CD4-positive, alpha-beta T cell (primary cell): ENCODE measurements at regions not wholly inside any gene's neighbourhood (a gene's known extent, or its start where the extent isn't known, plus 50 kb on each side); places are given as distances from the start of the nearest gene placed in this dataset.

Experiments used
- ATAC-seq: fragments of 200-7000 bp; cut with Tn5 transposase; one replicate; pipeline ENCODE4 v1.10.0; 2022; ENCODE audit warnings: mild to moderate bottlenecking; ENCODE audit not compliant: poor library complexity
- CTCF ChIA-PET: fragments of 350-600 bp; sonication (Branson Sonifier 250); formaldehyde crosslinking; loops from one replicate; lab custom pipeline; 2021; ENCODE audit warnings: antibody characterized with exemption, inconsistent platforms; lab: Charles Lee
- POLR2A ChIA-PET: fragments of 350-600 bp; sonication (Branson Sonifier 250); formaldehyde crosslinking; loops from one replicate; lab custom pipeline; 2021; ENCODE audit warnings: antibody characterized with exemption, inconsistent platforms; lab: Charles Lee
- DNase-seq, 14 experiments: peaks; one replicate each; pipeline ENCODE4 v3.0.0-alpha.2; 2013 to 2020; ENCODE audit warnings: mixed read lengths in 2 of 14
- H3K27ac ChIP-seq, 2 donors: one replicate each; pipeline versions ENCODE4 v1.5.1 to v1.7.0; 2013; ENCODE audit warnings: low read length in 2 of 2, low read depth in 1 of 2, mild to moderate bottlenecking in 1 of 2
- H3K27me3 ChIP-seq, 2 experiments: 1 replicate in 1 of 2; 2 replicates in 1 of 2; pipeline versions ENCODE4 v1.6.1 to v1.7.0; 2013; ENCODE audit warnings: low read length in 2 of 2, control low read depth in 1 of 2, mild to moderate bottlenecking in 1 of 2, moderate library complexity in 1 of 2; ENCODE audit not compliant: insufficient read depth in 2 of 2, control insufficient read depth in 1 of 2
- H3K36me3 ChIP-seq: one replicate; pipeline ENCODE4 v1.6.1; 2013; ENCODE audit warnings: low read length, control low read depth; ENCODE audit not compliant: insufficient read depth
- H3K4me1 ChIP-seq: one replicate; pipeline ENCODE4 v1.6.1; 2013; ENCODE audit warnings: low read length, control low read depth; ENCODE audit not compliant: insufficient read depth
- H3K4me3 ChIP-seq: one replicate; pipeline ENCODE4 v1.5.1; 2013; ENCODE audit warnings: mild to moderate bottlenecking, low read length, moderate library complexity
- H3K9me3 ChIP-seq, 2 experiments: 1 replicate in 1 of 2; 2 replicates in 1 of 2; pipeline versions ENCODE4 v1.6.1 to v1.7.0; 2013; ENCODE audit warnings: low read length in 2 of 2, mild to moderate bottlenecking in 2 of 2, control low read depth in 1 of 2, moderate library complexity in 1 of 2; ENCODE audit not compliant: control insufficient read depth in 1 of 2, insufficient read depth in 1 of 2
- H3K27ac Mint-ChIP-seq: one replicate; pipeline ENCODE4 v1.8.0; 2020; ENCODE audit warnings: mixed read lengths
- H3K27me3 Mint-ChIP-seq: one replicate; pipeline ENCODE4 v1.8.0; 2021; ENCODE audit warnings: mixed read lengths
- H3K36me3 Mint-ChIP-seq: one replicate; pipeline ENCODE4 v1.8.0; 2021; ENCODE audit warnings: low read depth, mixed read lengths
- H3K4me1 Mint-ChIP-seq: one replicate; pipeline ENCODE4 v1.8.0; 2021; ENCODE audit warnings: low read depth, mixed read lengths
- H3K4me3 Mint-ChIP-seq: one replicate; pipeline ENCODE4 v1.8.0; 2020; ENCODE audit warnings: mild to moderate bottlenecking, mixed read lengths
- H3K9me3 Mint-ChIP-seq: one replicate; pipeline ENCODE4 v1.8.0; 2020; ENCODE audit warnings: mixed read lengths
- CTCF ChIP-seq: fragments of 200-600 bp; IDR thresholded peaks from one replicate; pipeline ENCODE4 v1.8.0; 2022; ENCODE audit warnings: antibody characterized with exemption, mild to moderate bottlenecking
- intact Hi-C, 2 experiments: fragments of 100-400 bp; cut with DNase I in 1 of 2; cut with micrococcal nuclease in 1 of 2; formaldehyde crosslinking; loops; one replicate each; pipeline versions ENCODE4 v1.15.1 to v1.9.0; 2023 to 2025; cut with DNase I, micrococcal nuclease

GRCh38 chr15:57785039-57785438, 78.5 kb downstream of the POLR2M start:
- Mint-ChIP-seq H3K4me3 (no peak overlapping the region), H3K4me1 (peaks cover 4% of the 10 kb centered on the region), H3K9me3 (no peaks in the 10 kb centered on the region), H3K36me3 (no peaks in the 10 kb centered on the region), H3K27ac (no peak overlapping the region), H3K27me3 (peaks cover 15% of the 10 kb centered on the region)
- no peaks in the 10 kb centered on the region for H3K9me3 ChIP-seq
- intact Hi-C loops = no loop called here
- ATAC-seq (no peak), DNase-seq (no peak)
- no peak overlapping the region for H3K4me3 ChIP-seq
- H3K27me3 ChIP-seq = peaks cover 4 to 9% of the 10 kb centered on the region in 2 experiments
- H3K27ac ChIP-seq = no peak overlapping the region
- CTCF ChIA-PET = no interaction called here
- no peak for TF ChIP-seq CTCF
- POLR2A ChIA-PET = no interaction called here
- H3K36me3 ChIP-seq = no peaks in the 10 kb centered on the region
- no peaks in the 10 kb centered on the region for H3K4me1 ChIP-seq

DNA sequence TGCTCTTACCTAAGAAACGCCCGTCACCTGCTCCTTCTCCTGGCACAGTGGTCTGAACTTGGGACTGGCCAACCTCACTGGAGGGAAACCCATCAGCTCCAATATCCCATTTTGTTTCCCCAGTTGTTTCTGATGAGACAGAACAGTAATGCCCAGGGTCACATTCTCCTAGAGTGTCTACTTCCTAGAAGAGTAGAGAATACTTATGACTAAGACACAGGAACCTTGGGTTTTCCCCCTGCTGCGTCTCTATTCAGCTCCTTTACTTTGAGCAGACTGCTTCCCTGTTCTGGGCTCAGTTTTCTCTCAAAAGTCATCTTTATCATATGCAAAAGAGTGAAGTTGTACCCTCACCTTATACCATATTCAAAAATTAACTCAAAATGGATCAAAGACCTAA, 79.4 kb downstream of the POLR2M start:
- Mint-ChIP-seq H3K4me3 (no peak overlapping the region), H3K4me1 (no peaks in the 10 kb centered on the region), H3K9me3 (no peaks in the 10 kb centered on the region), H3K36me3 (no peaks in the 10 kb centered on the region), H3K27me3 (peaks cover 15% of the 10 kb centered on the region), H3K27ac (no peak overlapping the region)
- Histone ChIP-seq H3K4me3 (no peak overlapping the region), H3K36me3 (no peaks in the 10 kb centered on the region), H3K9me3 (no peaks in the 10 kb centered on the region), H3K27ac (no peak overlapping the region), H3K4me1 (no peaks in the 10 kb centered on the region), H3K27me3 (peaks cover 4 to 9% of the 10 kb centered on the region in 2 experiments)
- ChIA-PET CTCF (no interaction called here), POLR2A (no interaction called here)
- DNase-seq (no peak), ATAC-seq (no peak)
- intact Hi-C loops = no loop called here
- TF ChIP-seq CTCF = no peak

DNA sequence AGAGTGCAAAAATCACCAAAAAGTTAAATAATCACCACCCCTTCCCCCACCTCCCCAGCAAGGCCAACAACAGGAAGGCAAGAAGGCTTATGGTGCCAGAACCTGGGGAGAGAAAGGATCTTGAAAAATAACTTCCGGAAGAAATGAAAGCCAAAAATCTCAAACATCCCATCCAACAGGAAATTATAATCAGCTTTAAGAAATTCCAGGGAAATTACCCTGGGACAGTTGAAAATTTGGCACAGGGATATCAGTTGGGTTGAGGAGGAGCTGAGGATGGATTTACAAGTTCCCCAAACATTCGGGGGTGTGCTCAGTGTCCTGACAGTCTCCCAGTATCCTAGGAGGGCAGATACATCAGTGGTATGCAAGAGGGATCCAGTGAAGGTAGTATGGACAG, 82.7 kb downstream of the POLR2M start:
- H3K36me3 ChIP-seq = no peaks in the 10 kb centered on the region
- no peaks in the 10 kb centered on the region for H3K4me1 ChIP-seq
- Mint-ChIP-seq H3K27me3 (peaks cover 15% of the 10 kb centered on the region), H3K36me3 (no peaks in the 10 kb centered on the region), H3K4me1 (no peaks in the 10 kb centered on the region), H3K27ac (no peak overlapping the region), H3K9me3 (no peaks in the 10 kb centered on the region), H3K4me3 (no peak overlapping the region)
- intact Hi-C loops = no loop called here
- no peak for ATAC-seq
- H3K4me3 ChIP-seq = no peak overlapping the region
- ChIA-PET POLR2A (no interaction called here), CTCF (no interaction called here)
- no peak for TF ChIP-seq CTCF
- no peaks in the 10 kb centered on the region for H3K9me3 ChIP-seq
- H3K27me3 ChIP-seq = peaks cover 4 to 13% of the 10 kb centered on the region in 2 experiments
- H3K27ac ChIP-seq = no peak overlapping the region
- DNase-seq = no peak
